SH-SY5Y (cell line): ENCODE measurements at regions not wholly inside any gene's neighbourhood (a gene's known extent, or its start where the extent isn't known, plus 50 kb on each side); places are given as distances from the start of the nearest gene placed in this dataset.

Experiments
- GATA2 ChIP-seq: IDR thresholded peaks from 2 replicates; pipeline ENCODE4 v1.6.1; 2011; ENCODE audit warnings: mild to moderate bottlenecking, low read depth, low read length
- GATA3 ChIP-seq: IDR thresholded peaks from 2 replicates; pipeline ENCODE4 v1.6.1; 2011; ENCODE audit warnings: low read depth, mild to moderate bottlenecking, low read length, moderate library complexity

- no peak for TF ChIP-seq GATA3
- no peak for TF ChIP-seq GATA2
Measured at GRCh38 chr11:57073128-57073527, 84.4 kb downstream of the OR5AK2 start.
